K562 (cell line): ENCODE measurements at regions not wholly inside any gene's neighbourhood (a gene's known extent, or its start where the extent isn't known, plus 50 kb on each side); places are given as distances from the start of the nearest gene placed in this dataset.

Source experiments
- ATAC-seq: fragments of 200-7000 bp; cut with Tn5 transposase; 3 replicates; pipeline ENCODE4 v1.9.1; 2020; ENCODE audit warnings: moderate library complexity
- BruUV-seq: library from RNA; stranded (reverse); fragments of 400-500 nt; replicated peaks from 2 replicates; lab custom pipeline; 2021; lab: Mats Ljungman, UMichigan
- CTCF ChIA-PET: fragments of 300-600 bp; formaldehyde crosslinking; extraction: SDS; loops from one replicate; lab custom pipeline; 2021; ENCODE audit warnings: low intra/inter-chr PET ratio; lab: Yijun Ruan, JAX
- POLR2A ChIA-PET: fragments of 300-600, 350-650 bp; sonication (Branson Sonifier 250); formaldehyde crosslinking; extraction: SDS; loops from one replicate; lab custom pipeline; 2021; ENCODE audit warnings: antibody characterized with exemption, inconsistent platforms; lab: Yijun Ruan, JAX
- DNase-seq, 4 experiments: peaks; one replicate each; pipeline versions ENCODE4 v3.0.0 to v3.0.0-alpha.2; 2011 to 2018; ENCODE audit warnings: low spot score in 3 of 4, mixed read lengths in 3 of 4; ENCODE audit errors: extremely low read depth in 1 of 4
- FAIRE-seq: peaks from 2 replicates; lab custom pipeline; 2011; peaks lifted over from hg19 to GRCh38; lab: Jason Lieb, UNC
- H2AFZ ChIP-seq: 2 replicates; pipeline ENCODE4 v1.6.0; 2011; ENCODE audit warnings: low read depth, low read length, control low read depth, inconsistent platforms
- H3K27ac ChIP-seq: fragments of 200-600 bp; 3 replicates; pipeline ENCODE4 v1.8.0; 2011; ENCODE audit warnings: low read depth, mild to moderate bottlenecking, control low read depth, inconsistent platforms, low read length, moderate library complexity, mixed read lengths; ENCODE audit errors: extremely low read depth
- H3K27me3 ChIP-seq, 2 experiments: fragments of 300-600 bp in 1 of 2; 2 replicates in 1 of 2; 3 replicates in 1 of 2; pipeline versions ENCODE4 v1.6.0 to v1.8.0; 2011; ENCODE audit warnings: inconsistent platforms in 2 of 2, low read length in 2 of 2, mild to moderate bottlenecking in 1 of 2, mixed read lengths in 1 of 2, moderate library complexity in 1 of 2; ENCODE audit not compliant: control insufficient read depth in 2 of 2, insufficient read depth in 2 of 2
- H3K36me3 ChIP-seq: fragments of 300-600 bp; 3 replicates; pipeline ENCODE4 v1.8.0; 2011; ENCODE audit warnings: mild to moderate bottlenecking, low read length, inconsistent platforms; ENCODE audit not compliant: control insufficient read depth, insufficient read depth
- H3K4me1 ChIP-seq, 2 experiments: fragments of 200-600 bp in 1 of 2; replicated peaks in 1 of 2; 2 replicates in 1 of 2; 3 replicates in 1 of 2; pipeline versions ENCODE4 v1.5.1 to v1.8.0; 2011; ENCODE audit warnings: inconsistent platforms in 2 of 2, low read length in 2 of 2, mild to moderate bottlenecking in 1 of 2, mixed read lengths in 1 of 2, moderate library complexity in 1 of 2; ENCODE audit not compliant: control insufficient read depth in 2 of 2, insufficient read depth in 2 of 2
- H3K4me2 ChIP-seq: 2 replicates; pipeline ENCODE4 v1.6.1; 2011; ENCODE audit warnings: low read length, control low read depth, inconsistent platforms, mixed read lengths; ENCODE audit not compliant: insufficient read depth
- H3K4me3 ChIP-seq: fragments of 200-600 bp; sonication (generic), shearing (Covaris generic); 2 replicates; pipeline ENCODE4 v1.5.1; 2016; ENCODE audit warnings: control low read depth, inconsistent platforms
- H3K79me2 ChIP-seq: fragments of 200-600 bp; 3 replicates; pipeline ENCODE4 v1.8.0; 2011; ENCODE audit warnings: low read length, inconsistent platforms; ENCODE audit not compliant: control insufficient read depth, insufficient read depth
- H3K9ac ChIP-seq, 2 experiments: 2 replicates each; pipeline versions ENCODE4 v1.6.0 to v1.6.1; 2011; ENCODE audit warnings: low read depth in 2 of 2, low read length in 2 of 2, control low read depth in 1 of 2, inconsistent platforms in 1 of 2, mild to moderate bottlenecking in 1 of 2, mixed read lengths in 1 of 2; ENCODE audit not compliant: insufficient read depth in 1 of 2
- H3K9me1 ChIP-seq: one replicate; pipeline ENCODE4 v1.6.0; 2011; ENCODE audit warnings: inconsistent platforms, mild to moderate bottlenecking, low read length, moderate library complexity; ENCODE audit not compliant: control insufficient read depth, insufficient read depth
- H3K9me3 ChIP-seq: replicated peaks from 2 replicates; pipeline ENCODE4 v1.5.1; 2011; ENCODE audit warnings: low read depth, low read length, inconsistent platforms; ENCODE audit not compliant: control insufficient read depth, insufficient read depth
- H4K20me1 ChIP-seq: replicated peaks from 2 replicates; pipeline ENCODE4 v1.6.1; 2011; ENCODE audit warnings: low read length, inconsistent platforms, mixed read lengths; ENCODE audit not compliant: control insufficient read depth, insufficient read depth
- BRCA1 ChIP-seq, 2 experiments: fragments of 450-650 bp in 1 of 2; sonication (generic) in 1 of 2; formaldehyde crosslinking in 1 of 2; IDR thresholded peaks; 2 replicates each; pipeline versions ENCODE4 v1.5.0 to v1.6.1; 2017 to 2020; ENCODE audit warnings: mild to moderate bottlenecking in 1 of 2, missing genetic modification reagents in 1 of 2
- DPF2 ChIP-seq: fragments of 450-650 bp; IDR thresholded peaks from 2 replicates; pipeline ENCODE4 v1.6.1; 2016
- FOXJ2 ChIP-seq: fragments of 200-800 bp; sonication (Bioruptor generic); IDR thresholded peaks from 2 replicates; pipeline ENCODE4 v1.6.1; 2016; ENCODE audit warnings: missing genetic modification characterization, missing compliant biosample characterization
- GATAD2A ChIP-seq: fragments of 450-650 bp; IDR thresholded peaks from 2 replicates; pipeline ENCODE4 v1.6.1; 2017
- RAD21 ChIP-seq, 2 experiments: fragments of 250-450 bp in 1 of 2; fragments of 450-650 bp in 1 of 2; sonication (Bioruptor Pico) in 1 of 2; formaldehyde crosslinking in 1 of 2; IDR thresholded peaks in 1 of 2; conservative IDR thresholded peaks in 1 of 2; 2 replicates each; pipeline versions ENCODE4 v1.4.0 to v1.8.0; 2020 to 2022; ENCODE audit warnings: mild to moderate bottlenecking in 2 of 2, moderate library complexity in 1 of 2
- SMC3 ChIP-seq: conservative IDR thresholded peaks from 2 replicates; pipeline ENCODE4 v1.6.1; 2011; ENCODE audit warnings: low read depth, low read length, improper control_type of control experiment; ENCODE audit not compliant: insufficient read depth
- WGBS: fragments of 100-300 bp; shearing (Covaris generic); methylation state at CpG from one replicate; pipeline ENCODE4 v1.1.6; 2016; ENCODE audit warnings: low coverage, mixed read lengths; ENCODE audit not compliant: insufficient coverage; ENCODE audit errors: missing lambda C conversion rate; 5-methylcytosine and 5-hydroxymethylcytosine counted together
- in situ Hi-C: fragments of 300-500 bp; cut with MboI; formaldehyde crosslinking; loops from 4 replicates; pipeline ENCODE4 v1.15.0; 2018; ENCODE audit warnings: inconsistent platforms, mixed read lengths
- intact Hi-C: fragments of 100-400 bp; cut with micrococcal nuclease; formaldehyde crosslinking; loops from 2 replicates; pipeline ENCODE4 v1.14.2; 2022
- TF ChIP-seq, protein P1 (sequence below): fragments of 450-650 bp; IDR thresholded peaks from 2 replicates; pipeline ENCODE4 v1.6.1; 2017; ENCODE audit warnings: mild to moderate bottlenecking, moderate library complexity

DNA sequence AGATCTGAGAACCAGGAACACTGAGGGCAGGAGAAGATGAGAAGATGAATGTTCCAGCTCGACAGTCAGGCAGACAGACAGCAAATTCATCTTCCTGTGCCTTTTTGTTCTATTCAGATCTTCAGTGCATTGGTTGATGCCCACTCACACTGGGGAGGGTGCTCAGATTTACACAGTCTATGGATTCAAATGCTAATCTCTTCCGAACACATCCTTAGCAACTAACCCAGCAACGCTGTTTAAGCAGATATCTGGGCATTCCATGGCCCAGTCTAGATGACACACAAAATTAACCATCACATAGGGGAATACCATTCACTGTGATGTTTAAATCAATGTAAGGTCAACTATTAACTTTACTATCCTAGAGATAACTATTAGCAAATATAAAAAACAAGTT, 571.9 kb downstream of the NYAP2 start (continued):
- no peak for TF ChIP-seq BRCA1 (IDR thresholded peaks at IDR 0.05)
- no peak for TF ChIP-seq BRCA1 (CRISPR knock-in tag; IDR thresholded peaks at IDR 0.05)
- TF ChIP-seq, all 486 proteins: peak for 0

DNA sequence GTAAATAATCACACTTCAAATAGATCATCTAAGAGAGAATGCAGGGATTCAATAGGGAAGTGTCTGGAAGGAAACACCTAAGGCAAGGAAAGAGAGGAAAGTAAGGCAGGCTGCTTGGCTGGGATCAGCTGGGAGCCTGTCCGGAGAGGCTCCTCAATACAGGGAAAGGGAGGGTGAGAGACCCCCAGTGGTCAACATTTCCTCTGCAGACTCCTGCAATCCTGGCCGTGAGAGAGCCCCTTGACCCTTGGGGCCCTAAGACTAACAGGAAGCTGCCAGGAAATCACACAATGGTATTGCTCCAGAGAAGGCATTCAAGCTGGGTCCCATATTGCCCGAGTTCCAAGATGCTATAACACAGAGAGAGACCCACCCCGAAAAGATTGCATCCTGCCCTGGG, 549.4 kb downstream of the NYAP2 start:
- no peaks in the 10 kb centered on the region for H3K9me1 ChIP-seq
- TF ChIP-seq FOXJ2 (tag) (no peak), SMC3 (no peak), DPF2 (no peak), RAD21 (CRISPR knock-in tag; conservative IDR thresholded peaks at IDR 0.05 in 1 of 2, IDR thresholded peaks at IDR 0.05 in 1 of 2) (no peak), GATAD2A (no peak)
- TF ChIP-seq, protein P1, sequence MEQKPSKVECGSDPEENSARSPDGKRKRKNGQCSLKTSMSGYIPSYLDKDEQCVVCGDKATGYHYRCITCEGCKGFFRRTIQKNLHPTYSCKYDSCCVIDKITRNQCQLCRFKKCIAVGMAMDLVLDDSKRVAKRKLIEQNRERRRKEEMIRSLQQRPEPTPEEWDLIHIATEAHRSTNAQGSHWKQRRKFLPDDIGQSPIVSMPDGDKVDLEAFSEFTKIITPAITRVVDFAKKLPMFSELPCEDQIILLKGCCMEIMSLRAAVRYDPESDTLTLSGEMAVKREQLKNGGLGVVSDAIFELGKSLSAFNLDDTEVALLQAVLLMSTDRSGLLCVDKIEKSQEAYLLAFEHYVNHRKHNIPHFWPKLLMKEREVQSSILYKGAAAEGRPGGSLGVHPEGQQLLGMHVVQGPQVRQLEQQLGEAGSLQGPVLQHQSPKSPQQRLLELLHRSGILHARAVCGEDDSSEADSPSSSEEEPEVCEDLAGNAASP = no peak
- TF ChIP-seq, all 486 proteins: peak for 0
- Histone ChIP-seq H3K4me2 (no peak overlapping the region), H3K4me3 (no peak overlapping the region), H3K79me2 (no peaks in the 10 kb centered on the region), H4K20me1 (no peaks in the 10 kb centered on the region), H3K36me3 (no peaks in the 10 kb centered on the region), H3K9me3 (no peaks in the 10 kb centered on the region), H3K9ac (no peak overlapping the region), H3K4me1 (no peaks in the 10 kb centered on the region), H2AFZ (no peak overlapping the region), H3K27me3 (no peaks in the 10 kb centered on the region), H3K27ac (no peak overlapping the region)
- WGBS = 6% methylated on average over 2 of the region's 4 CpGs
- in situ Hi-C loops = no loop called here
- intact Hi-C loops = no loop called here
- no TSS peak for BruUV-seq
- FAIRE-seq = no peak
- DNase-seq = no peak
- ChIA-PET POLR2A (no interaction called here), CTCF (no interaction called here)
- ATAC-seq = no peak
